Kidney epithelial cell (primary cell): ENCODE measurements at regions not wholly inside any gene's neighbourhood (a gene's known extent, or its start where the extent isn't known, plus 50 kb on each side); places are given as distances from the start of the nearest gene placed in this dataset.

ENCODE experiments used
- DNase-seq: peaks from one replicate; pipeline ENCODE4 v3.0.0-alpha.2; 2010; ENCODE audit warnings: low read depth
- H3K27me3 ChIP-seq: 2 replicates; pipeline ENCODE4 v1.6.0; 2011; ENCODE audit warnings: low read length; ENCODE audit not compliant: control insufficient read depth, insufficient read depth
- H3K36me3 ChIP-seq: 2 replicates; pipeline ENCODE4 v1.5.1; 2011; ENCODE audit warnings: low read length; ENCODE audit not compliant: control insufficient read depth, insufficient read depth
- H3K4me3 ChIP-seq: 2 replicates; pipeline ENCODE4 v1.5.1; 2011; ENCODE audit warnings: low read depth, mild to moderate bottlenecking, control low read depth, low read length
- CTCF ChIP-seq: IDR thresholded peaks from 2 replicates; pipeline ENCODE4 v1.5.1; 2011; ENCODE audit warnings: mild to moderate bottlenecking, moderate library complexity, low read length, control low read depth, inconsistent platforms; ENCODE audit not compliant: insufficient read depth, poor library complexity, severe bottlenecking

DNA sequence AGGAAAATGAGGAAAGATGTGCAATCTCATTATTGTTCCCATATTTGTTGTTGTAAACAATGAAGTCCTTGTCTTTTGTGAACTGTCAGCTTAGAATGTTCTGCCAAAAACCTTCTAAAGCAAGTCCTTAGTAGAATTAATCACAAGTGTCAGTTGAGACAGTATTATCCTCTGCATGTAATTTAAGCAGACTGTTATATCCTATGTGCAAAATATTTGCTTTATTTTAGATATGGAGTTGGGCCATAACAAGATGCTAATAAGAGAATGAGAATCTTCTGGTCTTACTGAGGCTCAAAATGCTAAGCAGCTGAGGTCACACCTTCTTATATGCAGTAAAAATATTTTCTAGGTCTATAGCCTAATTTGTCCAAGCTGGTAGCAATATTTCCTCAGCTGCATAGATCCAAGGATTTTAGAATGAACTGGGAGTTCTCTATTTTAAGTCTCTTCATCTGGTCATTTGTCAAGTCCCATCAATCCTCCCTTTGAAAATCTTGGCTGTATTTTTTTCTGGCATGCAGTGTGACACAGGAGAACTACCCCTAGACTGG lies 222.3 kb upstream of the NAV3 start:
- H3K27me3 ChIP-seq, result no peaks in the 10 kb centered on the region
- DNase-seq, result no peak
- no peak overlapping the region for H3K4me3 ChIP-seq
- TF ChIP-seq CTCF, result no peak
- no peaks in the 10 kb centered on the region for H3K36me3 ChIP-seq

GRCh38 chr12:77606348-77606747 lies 224.3 kb upstream of the NAV3 start:
- no peaks in the 10 kb centered on the region for H3K36me3 ChIP-seq
- no peak for TF ChIP-seq CTCF
- H3K4me3 ChIP-seq, result no peak overlapping the region
- DNase-seq, result no peak
- no peaks in the 10 kb centered on the region for H3K27me3 ChIP-seq

DNA sequence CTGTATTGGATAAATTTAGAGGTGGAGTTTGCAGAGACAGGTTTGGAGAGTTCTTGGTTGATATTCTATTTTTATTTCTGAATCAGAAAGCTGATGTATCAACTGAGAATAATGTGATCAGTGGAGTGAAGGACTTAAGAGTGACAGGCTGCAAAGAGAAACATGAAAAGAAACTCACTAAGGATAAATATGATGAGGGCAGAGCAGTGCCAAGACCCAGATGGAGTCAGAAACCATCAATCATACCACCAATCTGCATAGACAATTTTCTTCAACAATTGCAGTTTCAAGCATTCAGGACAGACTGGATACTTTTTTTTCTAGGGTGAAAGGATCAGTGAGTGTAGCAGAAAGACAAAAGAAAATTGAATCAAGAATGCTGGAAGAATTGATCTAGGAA lies 226.7 kb upstream of the NAV3 start:
- TF ChIP-seq CTCF, result no peak
- Histone ChIP-seq H3K27me3 (no peaks in the 10 kb centered on the region), H3K36me3 (no peaks in the 10 kb centered on the region), H3K4me3 (no peak overlapping the region)
- no peak for DNase-seq

- H3K27me3 ChIP-seq, result no peaks in the 10 kb centered on the region
- H3K36me3 ChIP-seq, result no peaks in the 10 kb centered on the region
- TF ChIP-seq CTCF, result no peak
- no peak overlapping the region for H3K4me3 ChIP-seq
- no peak for DNase-seq
Observed at GRCh38 chr12:77601069-77601468, 229.6 kb upstream of the NAV3 start.

- H3K4me3 ChIP-seq, result no peak overlapping the region
- no peak for TF ChIP-seq CTCF
- DNase-seq, result no peak
Observed at GRCh38 chr12:77600468-77600843, 230.2 kb upstream of the NAV3 start.

DNA sequence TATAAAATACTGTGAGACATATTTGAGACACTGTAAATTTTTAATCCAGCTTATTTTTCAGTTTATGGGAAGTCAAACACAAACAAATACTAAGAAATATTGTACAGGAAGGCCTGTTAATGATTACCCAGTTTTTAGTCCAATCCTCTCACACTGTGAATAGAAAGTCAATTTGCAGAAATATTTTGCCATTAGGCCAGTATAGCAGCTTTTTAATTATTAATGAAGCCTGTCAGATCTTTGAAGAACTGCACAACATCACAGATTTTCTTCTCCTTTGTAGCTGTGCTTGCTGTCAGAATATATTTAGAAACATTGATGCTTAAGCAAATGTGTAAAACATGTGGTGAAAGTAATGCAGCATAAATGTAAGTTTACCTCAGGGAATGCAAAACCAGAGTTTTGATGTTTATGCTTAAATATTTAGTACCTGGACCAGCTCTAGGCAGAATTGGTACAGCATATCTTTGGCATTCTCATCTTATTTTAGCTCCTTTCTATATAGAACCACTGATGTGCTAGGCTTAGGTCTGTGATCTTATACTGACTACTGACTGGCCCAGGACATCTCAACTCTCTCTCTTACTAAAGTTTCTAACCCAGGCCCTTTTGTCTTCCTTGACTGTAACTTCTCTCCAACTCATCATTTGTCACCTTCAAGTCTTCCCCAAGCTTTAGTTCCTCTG lies 230.8 kb upstream of the NAV3 start:
- no peaks in the 10 kb centered on the region for H3K27me3 ChIP-seq
- no peak overlapping the region for H3K4me3 ChIP-seq
- TF ChIP-seq CTCF, result no peak
- DNase-seq, result no peak
- H3K36me3 ChIP-seq, result no peaks in the 10 kb centered on the region

More at GRCh38 chr12:77600468-77600843, 230.2 kb upstream of the NAV3 start:
- no peaks in the 10 kb centered on the region for H3K36me3 ChIP-seq
- no peaks in the 10 kb centered on the region for H3K27me3 ChIP-seq
